ENCODE measurements at regions not wholly inside any gene's neighbourhood (a gene's known extent, or its start where the extent isn't known, plus 50 kb on each side); places are given as distances from the start of the nearest gene placed in this dataset.

DNA sequence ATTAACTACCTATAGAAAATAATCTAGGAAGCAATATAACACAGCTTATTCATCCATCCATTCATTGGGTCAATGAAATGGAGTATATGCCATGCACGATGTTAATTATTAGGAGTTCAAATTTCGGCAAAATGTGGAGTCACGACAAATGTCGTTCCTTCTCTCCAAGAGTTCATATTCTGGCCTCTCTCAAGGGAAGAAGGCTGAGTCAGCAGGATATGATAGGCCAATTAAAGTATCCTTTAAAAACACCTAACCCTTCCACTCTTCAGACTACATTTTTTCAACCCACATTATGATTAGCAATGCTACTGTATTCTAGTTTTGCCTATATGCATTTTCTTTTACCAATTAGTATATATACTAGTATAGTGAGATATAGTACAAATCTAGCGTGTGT is 163.1 kb downstream of the LARP7 start:
- no peak for TF ChIP-seq RARB (CRISPR knock-in tag; IDR thresholded peaks at IDR 0.05)
- no peak for TF ChIP-seq CSRNP3 (CRISPR knock-in tag; IDR thresholded peaks at IDR 0.05)
- no peak for TF ChIP-seq TCF4 (CRISPR knock-in tag; IDR thresholded peaks at IDR 0.05; ENCODE audit: borderline replicate concordance)
- no peak for TF ChIP-seq BACH2 (CRISPR knock-in tag; IDR thresholded peaks at IDR 0.05; ENCODE audit: borderline replicate concordance)
- no peak for ATAC-seq

GRCh38 chr4:112801341-112801740 is 164.4 kb downstream of the LARP7 start:
- TF ChIP-seq POU6F1 (CRISPR knock-in tag; IDR thresholded peaks at IDR 0.05; ENCODE audit: borderline replicate concordance, low read depth) (no peak), PPARA (CRISPR knock-in tag; IDR thresholded peaks at IDR 0.05; ENCODE audit: borderline replicate concordance) (no peak), ZNF565 (CRISPR knock-in tag; conservative IDR thresholded peaks at IDR 0.05; ENCODE audit: low read depth) (no peak), ARNTL (CRISPR knock-in tag; IDR thresholded peaks at IDR 0.05; ENCODE audit: borderline replicate concordance, low read depth) (no peak), ZFP3 (CRISPR knock-in tag; IDR thresholded peaks at IDR 0.05) (no peak), ZC3H10 (CRISPR knock-in tag; IDR thresholded peaks at IDR 0.05) (no peak), ESRRG (CRISPR knock-in tag; IDR thresholded peaks at IDR 0.05) (no peak), TOX (CRISPR knock-in tag; IDR thresholded peaks at IDR 0.05; ENCODE audit: borderline replicate concordance) (no peak), GLIS3 (CRISPR knock-in tag; IDR thresholded peaks at IDR 0.05) (no peak)
- ATAC-seq: no peak

- TF ChIP-seq ZNF8 (CRISPR knock-in tag; IDR thresholded peaks at IDR 0.05) (no peak), ZFP3 (CRISPR knock-in tag; IDR thresholded peaks at IDR 0.05) (no peak), BACH2 (CRISPR knock-in tag; IDR thresholded peaks at IDR 0.05; ENCODE audit: borderline replicate concordance) (no peak), SNAI2 (CRISPR knock-in tag; IDR thresholded peaks at IDR 0.05) (no peak), POU6F1 (CRISPR knock-in tag; IDR thresholded peaks at IDR 0.05; ENCODE audit: borderline replicate concordance, low read depth) (no peak)
- TF ChIP-seq, protein P1, sequence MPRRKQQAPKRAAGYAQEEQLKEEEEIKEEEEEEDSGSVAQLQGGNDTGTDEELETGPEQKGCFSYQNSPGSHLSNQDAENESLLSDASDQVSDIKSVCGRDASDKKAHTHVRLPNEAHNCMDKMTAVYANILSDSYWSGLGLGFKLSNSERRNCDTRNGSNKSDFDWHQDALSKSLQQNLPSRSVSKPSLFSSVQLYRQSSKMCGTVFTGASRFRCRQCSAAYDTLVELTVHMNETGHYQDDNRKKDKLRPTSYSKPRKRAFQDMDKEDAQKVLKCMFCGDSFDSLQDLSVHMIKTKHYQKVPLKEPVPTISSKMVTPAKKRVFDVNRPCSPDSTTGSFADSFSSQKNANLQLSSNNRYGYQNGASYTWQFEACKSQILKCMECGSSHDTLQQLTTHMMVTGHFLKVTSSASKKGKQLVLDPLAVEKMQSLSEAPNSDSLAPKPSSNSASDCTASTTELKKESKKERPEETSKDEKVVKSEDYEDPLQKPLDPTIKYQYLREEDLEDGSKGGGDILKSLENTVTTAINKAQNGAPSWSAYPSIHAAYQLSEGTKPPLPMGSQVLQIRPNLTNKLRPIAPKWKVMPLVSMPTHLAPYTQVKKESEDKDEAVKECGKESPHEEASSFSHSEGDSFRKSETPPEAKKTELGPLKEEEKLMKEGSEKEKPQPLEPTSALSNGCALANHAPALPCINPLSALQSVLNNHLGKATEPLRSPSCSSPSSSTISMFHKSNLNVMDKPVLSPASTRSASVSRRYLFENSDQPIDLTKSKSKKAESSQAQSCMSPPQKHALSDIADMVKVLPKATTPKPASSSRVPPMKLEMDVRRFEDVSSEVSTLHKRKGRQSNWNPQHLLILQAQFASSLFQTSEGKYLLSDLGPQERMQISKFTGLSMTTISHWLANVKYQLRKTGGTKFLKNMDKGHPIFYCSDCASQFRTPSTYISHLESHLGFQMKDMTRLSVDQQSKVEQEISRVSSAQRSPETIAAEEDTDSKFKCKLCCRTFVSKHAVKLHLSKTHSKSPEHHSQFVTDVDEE (CRISPR knock-in tag; IDR thresholded peaks at IDR 0.05): no peak
- TF ChIP-seq, protein P2, sequence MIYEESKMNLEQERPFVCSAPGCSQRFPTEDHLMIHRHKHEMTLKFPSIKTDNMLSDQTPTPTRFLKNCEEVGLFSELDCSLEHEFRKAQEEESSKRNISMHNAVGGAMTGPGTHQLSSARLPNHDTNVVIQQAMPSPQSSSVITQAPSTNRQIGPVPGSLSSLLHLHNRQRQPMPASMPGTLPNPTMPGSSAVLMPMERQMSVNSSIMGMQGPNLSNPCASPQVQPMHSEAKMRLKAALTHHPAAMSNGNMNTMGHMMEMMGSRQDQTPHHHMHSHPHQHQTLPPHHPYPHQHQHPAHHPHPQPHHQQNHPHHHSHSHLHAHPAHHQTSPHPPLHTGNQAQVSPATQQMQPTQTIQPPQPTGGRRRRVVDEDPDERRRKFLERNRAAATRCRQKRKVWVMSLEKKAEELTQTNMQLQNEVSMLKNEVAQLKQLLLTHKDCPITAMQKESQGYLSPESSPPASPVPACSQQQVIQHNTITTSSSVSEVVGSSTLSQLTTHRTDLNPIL (CRISPR knock-in tag; IDR thresholded peaks at IDR 0.05; ENCODE audit: low read depth): no peak
- ATAC-seq: no peak
Measured at GRCh38 chr4:112802780-112803179, 165.8 kb downstream of the LARP7 start.

GRCh38 chr4:112807083-112807482 is 170.1 kb downstream of the LARP7 start:
- no peak for ATAC-seq
- TF ChIP-seq BACH2 (CRISPR knock-in tag; IDR thresholded peaks at IDR 0.05; ENCODE audit: borderline replicate concordance) (no peak), OSR1 (CRISPR knock-in tag; IDR thresholded peaks at IDR 0.05) (no peak), PPARA (CRISPR knock-in tag; IDR thresholded peaks at IDR 0.05; ENCODE audit: borderline replicate concordance) (no peak), GLIS3 (CRISPR knock-in tag; IDR thresholded peaks at IDR 0.05) (no peak), ISL1 (CRISPR knock-in tag; IDR thresholded peaks at IDR 0.05) (no peak), ZFP3 (CRISPR knock-in tag; IDR thresholded peaks at IDR 0.05) (no peak)
